ENCODE measurements at regions not wholly inside any gene's neighbourhood (a gene's known extent, or its start where the extent isn't known, plus 50 kb on each side); places are given as distances from the start of the nearest gene placed in this dataset.

DNA sequence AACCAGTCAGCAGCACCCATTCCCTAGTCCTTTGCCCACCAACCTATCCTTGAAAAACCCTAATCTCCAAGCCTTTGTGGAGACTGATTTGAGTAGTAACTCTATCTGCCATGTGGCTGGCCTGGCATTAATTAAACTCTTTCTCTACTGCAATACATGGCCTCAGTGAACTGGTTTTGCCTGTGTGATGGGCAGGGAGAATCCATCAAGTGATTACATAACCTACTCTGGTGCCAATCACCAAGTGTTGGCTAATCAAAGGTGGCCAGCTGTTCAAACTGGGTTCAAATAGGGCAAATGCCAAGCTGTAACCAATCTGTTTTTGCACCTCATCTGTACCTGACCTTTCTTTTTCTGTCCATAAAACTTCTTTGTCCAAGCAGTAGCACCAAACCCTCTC is 139.8 kb upstream of the XPO1 start:
- TF ChIP-seq, protein P1, sequence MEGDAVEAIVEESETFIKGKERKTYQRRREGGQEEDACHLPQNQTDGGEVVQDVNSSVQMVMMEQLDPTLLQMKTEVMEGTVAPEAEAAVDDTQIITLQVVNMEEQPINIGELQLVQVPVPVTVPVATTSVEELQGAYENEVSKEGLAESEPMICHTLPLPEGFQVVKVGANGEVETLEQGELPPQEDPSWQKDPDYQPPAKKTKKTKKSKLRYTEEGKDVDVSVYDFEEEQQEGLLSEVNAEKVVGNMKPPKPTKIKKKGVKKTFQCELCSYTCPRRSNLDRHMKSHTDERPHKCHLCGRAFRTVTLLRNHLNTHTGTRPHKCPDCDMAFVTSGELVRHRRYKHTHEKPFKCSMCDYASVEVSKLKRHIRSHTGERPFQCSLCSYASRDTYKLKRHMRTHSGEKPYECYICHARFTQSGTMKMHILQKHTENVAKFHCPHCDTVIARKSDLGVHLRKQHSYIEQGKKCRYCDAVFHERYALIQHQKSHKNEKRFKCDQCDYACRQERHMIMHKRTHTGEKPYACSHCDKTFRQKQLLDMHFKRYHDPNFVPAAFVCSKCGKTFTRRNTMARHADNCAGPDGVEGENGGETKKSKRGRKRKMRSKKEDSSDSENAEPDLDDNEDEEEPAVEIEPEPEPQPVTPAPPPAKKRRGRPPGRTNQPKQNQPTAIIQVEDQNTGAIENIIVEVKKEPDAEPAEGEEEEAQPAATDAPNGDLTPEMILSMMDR (IDR thresholded peaks at IDR 0.05; ENCODE audit: low read depth, low read length): no peak
- no peak for TF ChIP-seq POLR2A (IDR thresholded peaks at IDR 0.05; ENCODE audit: extremely low read depth, insufficient read length)
- TF ChIP-seq, protein P2, sequence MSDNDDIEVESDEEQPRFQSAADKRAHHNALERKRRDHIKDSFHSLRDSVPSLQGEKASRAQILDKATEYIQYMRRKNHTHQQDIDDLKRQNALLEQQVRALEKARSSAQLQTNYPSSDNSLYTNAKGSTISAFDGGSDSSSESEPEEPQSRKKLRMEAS (IDR thresholded peaks at IDR 0.05; ENCODE audit: low read depth, low read length): no peak

Measured in NB4 (cell line).